Duodenal mucosa (tissue), 2 donors: ENCODE measurements at regions not wholly inside any gene's neighbourhood (a gene's known extent, or its start where the extent isn't known, plus 50 kb on each side); places are given as distances from the start of the nearest gene placed in this dataset.

ENCODE experiments used
- H3K27ac ChIP-seq: one replicate; pipeline ENCODE4 v1.7.0; 2013; ENCODE audit warnings: low read depth, low read length
- H3K27me3 ChIP-seq, 2 donors: one replicate each; pipeline ENCODE4 v1.7.0; 2013; ENCODE audit warnings: low read length in 2 of 2, control low read depth in 1 of 2; ENCODE audit not compliant: insufficient read depth in 2 of 2, control insufficient read depth in 1 of 2
- H3K36me3 ChIP-seq, 2 donors: one replicate each; pipeline ENCODE4 v1.7.0; 2013; ENCODE audit warnings: low read length in 2 of 2, control low read depth in 1 of 2; ENCODE audit not compliant: insufficient read depth in 2 of 2, control insufficient read depth in 1 of 2
- H3K4me1 ChIP-seq, 2 donors: one replicate each; pipeline ENCODE4 v1.7.0; 2013; ENCODE audit warnings: low read length in 2 of 2, control low read depth in 1 of 2; ENCODE audit not compliant: insufficient read depth in 2 of 2, control insufficient read depth in 1 of 2
- H3K4me3 ChIP-seq, 2 donors: one replicate each; pipeline ENCODE4 v1.7.0; 2013; ENCODE audit warnings: low read length in 2 of 2, low read depth in 1 of 2
- H3K9ac ChIP-seq, 2 donors: one replicate each; pipeline ENCODE4 v1.7.0; 2013; ENCODE audit warnings: low read length in 2 of 2, low read depth in 1 of 2
- H3K9me3 ChIP-seq, 2 donors: one replicate each; pipeline ENCODE4 v1.7.0; 2013; ENCODE audit warnings: low read length in 2 of 2, control low read depth in 1 of 2; ENCODE audit not compliant: control insufficient read depth in 1 of 2

GRCh38 chr4:22903913-22904312 lies 211.2 kb downstream of the GBA3 start:
- no peaks in the 10 kb centered on the region for H3K9me3 ChIP-seq
- H3K4me1 ChIP-seq: peaks cover 10 to 11% of the 10 kb centered on the region in 2 donors
- no peaks in the 10 kb centered on the region for H3K36me3 ChIP-seq
- H3K27ac ChIP-seq: no peak overlapping the region
- no peak overlapping the region for H3K4me3 ChIP-seq
- no peaks in the 10 kb centered on the region for H3K27me3 ChIP-seq
- H3K9ac ChIP-seq: no peak overlapping the region

GRCh38 chr4:22901631-22902030 lies 208.9 kb downstream of the GBA3 start:
- H3K9me3 ChIP-seq: no peaks in the 10 kb centered on the region
- peaks cover 10 to 11% of the 10 kb centered on the region in 2 donors for H3K4me1 ChIP-seq
- H3K4me3 ChIP-seq: no peak overlapping the region
- no peak overlapping the region for H3K9ac ChIP-seq
- H3K36me3 ChIP-seq: no peaks in the 10 kb centered on the region
- H3K27ac ChIP-seq: no peak overlapping the region
- no peaks in the 10 kb centered on the region for H3K27me3 ChIP-seq

GRCh38 chr4:22900876-22901275 lies 208.1 kb downstream of the GBA3 start:
- Histone ChIP-seq H3K27ac (no peak overlapping the region), H3K36me3 (no peaks in the 10 kb centered on the region), H3K27me3 (no peaks in the 10 kb centered on the region), H3K4me3 (no peak overlapping the region), H3K4me1 (peaks cover 5 to 8% of the 10 kb centered on the region in 2 donors), H3K9me3 (no peaks in the 10 kb centered on the region), H3K9ac (no peak overlapping the region)

GRCh38 chr4:22897520-22898108 lies 204.9 kb downstream of the GBA3 start:
- Histone ChIP-seq H3K27ac (no peak overlapping the region), H3K4me1 (no peaks in the 10 kb centered on the region), H3K36me3 (no peaks in the 10 kb centered on the region), H3K4me3 (no peak overlapping the region), H3K27me3 (no peaks in the 10 kb centered on the region), H3K9ac (no peak overlapping the region), H3K9me3 (no peaks in the 10 kb centered on the region)

- Histone ChIP-seq H3K9ac (no peak overlapping the region), H3K36me3 (no peaks in the 10 kb centered on the region), H3K4me3 (no peak overlapping the region), H3K9me3 (no peaks in the 10 kb centered on the region), H3K27ac (no peak overlapping the region), H3K4me1 (no peaks in the 10 kb centered on the region), H3K27me3 (no peaks in the 10 kb centered on the region)
Observed at GRCh38 chr4:22895482-22895881, 202.7 kb downstream of the GBA3 start.

- Histone ChIP-seq H3K4me3 (no peak overlapping the region), H3K27ac (no peak overlapping the region), H3K4me1 (no peaks in the 10 kb centered on the region), H3K9ac (no peak overlapping the region), H3K27me3 (no peaks in the 10 kb centered on the region), H3K36me3 (no peaks in the 10 kb centered on the region), H3K9me3 (no peaks in the 10 kb centered on the region)
Observed at GRCh38 chr4:22884157-22884556, 191.4 kb downstream of the GBA3 start.

- H3K9me3 ChIP-seq: no peaks in the 10 kb centered on the region
- H3K9ac ChIP-seq: no peak overlapping the region
- H3K27me3 ChIP-seq: no peaks in the 10 kb centered on the region
- no peaks in the 10 kb centered on the region for H3K36me3 ChIP-seq
- H3K27ac ChIP-seq: no peak overlapping the region
- H3K4me3 ChIP-seq: no peak overlapping the region
- no peaks in the 10 kb centered on the region for H3K4me1 ChIP-seq
Observed at GRCh38 chr4:22881411-22881810, 188.7 kb downstream of the GBA3 start.

GRCh38 chr4:22877486-22878052 lies 184.8 kb downstream of the GBA3 start:
- no peak overlapping the region for H3K9ac ChIP-seq
- H3K27ac ChIP-seq: no peak overlapping the region
- no peaks in the 10 kb centered on the region for H3K27me3 ChIP-seq
- no peaks in the 10 kb centered on the region for H3K9me3 ChIP-seq
- no peaks in the 10 kb centered on the region for H3K36me3 ChIP-seq
- no peaks in the 10 kb centered on the region for H3K4me1 ChIP-seq
- H3K4me3 ChIP-seq: no peak overlapping the region

- Histone ChIP-seq H3K27ac (no peak overlapping the region), H3K27me3 (no peaks in the 10 kb centered on the region), H3K4me3 (no peak overlapping the region), H3K9me3 (no peaks in the 10 kb centered on the region), H3K36me3 (no peaks in the 10 kb centered on the region), H3K4me1 (no peaks in the 10 kb centered on the region), H3K9ac (no peak overlapping the region)
Observed at GRCh38 chr4:22876270-22876669, 183.5 kb downstream of the GBA3 start.

- H3K27ac ChIP-seq: no peak overlapping the region
- no peaks in the 10 kb centered on the region for H3K9me3 ChIP-seq
- H3K4me3 ChIP-seq: no peak overlapping the region
- no peak overlapping the region for H3K9ac ChIP-seq
- no peaks in the 10 kb centered on the region for H3K36me3 ChIP-seq
- H3K4me1 ChIP-seq: no peaks in the 10 kb centered on the region
- H3K27me3 ChIP-seq: no peaks in the 10 kb centered on the region
Observed at GRCh38 chr4:22875587-22876257, 183.0 kb downstream of the GBA3 start.
